ENCODE measurements at regions not wholly inside any gene's neighbourhood (a gene's known extent, or its start where the extent isn't known, plus 50 kb on each side); places are given as distances from the start of the nearest gene placed in this dataset.

- TF ChIP-seq SIN3A (IDR thresholded peaks at IDR 0.05; ENCODE audit: borderline replicate concordance, insufficient read depth, low read length): no peak
- TF ChIP-seq POLR2AphosphoS5 (IDR thresholded peaks at IDR 0.05; ENCODE audit: low read depth, low read length): no peak
Observed at GRCh38 chr1:47631411-47631995, 193.7 kb downstream of the FOXD2 start.
